ENCODE measurements at regions not wholly inside any gene's neighbourhood (a gene's known extent, or its start where the extent isn't known, plus 50 kb on each side); places are given as distances from the start of the nearest gene placed in this dataset.

DNA sequence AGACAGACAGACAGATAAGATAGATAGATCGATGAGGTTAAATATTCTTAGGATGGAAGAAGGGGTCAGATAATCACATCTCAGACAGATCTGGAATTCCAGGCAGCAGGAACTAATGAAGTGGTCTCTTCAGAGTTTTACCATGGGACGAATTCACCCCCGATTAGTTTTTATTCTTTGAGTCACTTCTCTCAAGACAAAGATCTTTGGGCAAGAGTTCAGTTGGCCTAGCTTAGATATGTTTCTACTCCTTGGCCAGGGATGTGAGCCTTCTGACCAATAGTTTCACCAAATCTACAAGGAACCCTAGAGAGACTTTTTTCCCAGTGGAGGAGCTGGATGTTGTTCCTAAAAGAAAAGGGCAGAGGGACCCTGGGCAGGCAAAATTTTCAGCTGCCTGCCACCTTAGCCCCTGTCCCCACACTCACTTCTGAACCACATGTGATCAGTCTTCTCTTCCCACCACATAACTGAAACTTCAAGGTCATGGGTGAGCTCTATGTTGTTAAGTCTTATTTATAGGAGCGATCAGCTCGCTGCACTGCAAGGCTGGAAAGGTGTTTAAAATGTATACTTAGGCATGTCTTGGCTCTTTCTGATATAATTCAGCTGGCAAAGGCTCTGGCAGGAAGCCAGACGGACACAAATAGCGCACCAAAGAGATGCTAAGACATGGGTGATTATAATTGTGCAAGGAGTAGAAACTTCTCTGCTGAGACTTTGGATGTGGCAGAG, 132.9 kb downstream of the PALM2AKAP2 start:
- no peak for DNase-seq (ENCODE audit: low read depth)

DNA sequence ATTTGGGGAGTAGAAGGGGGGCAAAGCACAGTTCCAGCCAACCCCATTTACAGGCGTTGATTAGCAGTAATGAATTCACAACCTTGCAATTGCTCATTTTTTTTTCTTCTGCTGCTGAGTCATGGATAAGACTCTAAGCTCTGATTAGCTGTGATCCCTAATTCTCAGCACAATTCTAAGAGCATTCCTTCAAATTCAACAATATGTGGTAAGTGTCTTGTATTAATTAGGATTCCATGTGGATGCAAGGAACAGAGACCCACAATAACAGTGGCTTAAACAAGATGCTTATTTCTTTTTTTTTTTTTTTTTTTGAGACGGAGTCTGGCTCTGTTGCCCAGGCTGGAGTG, 133.4 kb downstream of the PALM2AKAP2 start:
- DNase-seq (ENCODE audit: low read depth) = no peak

- no peak for DNase-seq (ENCODE audit: low read depth)
Observed at GRCh38 chr9:109914280-109915027, 134.5 kb downstream of the PALM2AKAP2 start.

DNA sequence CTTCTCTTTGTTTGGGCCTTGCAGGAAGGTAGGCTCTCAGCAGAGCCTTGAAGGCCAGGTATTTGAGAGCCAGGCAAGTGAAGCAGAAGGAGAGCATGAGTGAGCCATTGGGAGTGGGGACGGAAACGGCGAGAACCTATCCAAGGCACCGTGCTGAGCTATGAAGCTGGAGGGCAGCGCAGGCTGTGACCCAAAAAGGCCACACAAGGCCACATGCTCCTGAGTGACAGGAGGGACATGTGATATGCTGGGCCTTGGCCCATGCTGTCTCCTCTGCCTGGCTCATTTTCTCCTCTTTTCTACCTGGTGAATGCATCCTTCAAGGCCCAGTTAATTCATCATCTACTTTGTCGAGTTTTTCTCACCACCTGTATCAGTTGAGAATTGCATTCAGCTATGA, 136.3 kb downstream of the PALM2AKAP2 start:
- no peak for DNase-seq (ENCODE audit: low read depth)

- no peak for DNase-seq (ENCODE audit: low read depth)
Observed at GRCh38 chr9:109918339-109919163, 138.6 kb downstream of the PALM2AKAP2 start.

DNA sequence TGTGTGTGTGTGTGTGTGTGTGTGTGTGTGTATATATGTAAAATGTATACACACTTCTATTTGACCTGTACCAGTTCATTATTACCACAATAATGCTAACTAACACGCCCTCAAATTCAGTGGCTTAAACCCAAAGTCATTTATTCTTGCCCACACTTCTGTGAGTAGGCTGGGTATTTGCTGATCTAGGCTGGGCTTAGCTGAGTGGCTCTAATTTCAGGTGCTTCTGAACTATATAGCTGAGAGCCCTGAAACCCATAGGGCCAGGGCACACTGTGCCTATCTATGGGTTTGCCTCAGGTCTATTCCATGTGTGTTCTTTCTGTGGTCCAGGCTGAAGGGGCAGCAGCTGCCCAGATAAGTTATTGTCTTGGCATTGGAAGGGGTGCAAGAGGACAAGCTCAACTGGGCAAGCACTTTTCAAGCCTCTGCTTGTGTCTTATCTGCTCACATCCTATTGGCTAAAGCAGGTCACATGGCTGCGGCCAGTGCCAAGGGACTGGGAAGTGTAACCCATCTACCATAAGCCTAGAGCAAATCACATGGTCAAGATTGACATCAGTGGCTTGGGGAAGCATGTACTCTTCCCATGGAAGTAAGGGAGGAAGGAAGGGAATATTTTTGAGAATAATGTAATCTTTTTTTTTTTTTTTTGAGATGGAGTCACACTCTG, 139.9 kb downstream of the PALM2AKAP2 start:
- no peak for DNase-seq (ENCODE audit: low read depth)

GRCh38 chr9:109922617-109923470, 142.8 kb downstream of the PALM2AKAP2 start:
- no peak for DNase-seq (ENCODE audit: low read depth)

DNA sequence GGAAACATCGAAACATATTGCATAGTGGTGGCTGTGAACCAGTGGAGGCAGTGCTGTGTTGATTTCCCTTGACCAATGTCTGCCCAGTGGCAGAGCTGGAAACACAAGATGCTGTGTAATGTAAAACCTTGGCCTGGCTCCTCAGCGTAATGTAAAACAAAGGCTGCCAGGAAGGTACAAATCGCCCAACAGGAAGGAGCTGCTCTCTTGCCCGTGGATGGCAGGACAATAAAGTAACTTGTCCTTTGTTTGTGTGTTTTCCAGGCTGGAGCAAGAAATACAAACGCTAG, 143.4 kb downstream of the PALM2AKAP2 start:
- no peak for DNase-seq (ENCODE audit: low read depth)

DNA sequence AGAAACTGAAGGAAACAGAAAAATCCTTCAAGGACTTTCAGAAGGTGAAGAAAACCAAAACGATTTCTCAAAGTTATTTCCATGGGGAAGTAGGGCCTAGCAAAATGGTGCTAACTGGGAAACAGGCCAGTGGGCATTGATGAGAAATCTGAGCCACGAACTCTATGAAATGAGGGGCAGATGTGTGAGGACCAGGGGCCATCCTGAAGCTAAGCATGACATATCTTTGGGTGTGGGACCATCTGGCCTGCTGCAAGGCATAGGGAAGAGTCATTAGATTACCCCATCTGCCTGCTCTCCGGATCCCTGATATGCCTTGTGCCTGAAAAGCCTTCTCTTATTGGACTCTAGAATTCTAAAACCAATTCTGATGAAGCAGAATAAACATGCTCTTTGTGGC, 143.8 kb downstream of the PALM2AKAP2 start:
- no peak for DNase-seq (ENCODE audit: low read depth)

GRCh38 chr9:109925799-109926198, 145.8 kb downstream of the PALM2AKAP2 start:
- no peak for DNase-seq (ENCODE audit: low read depth)

GRCh38 chr9:109926421-109926869, 146.4 kb downstream of the PALM2AKAP2 start:
- DNase-seq (ENCODE audit: low read depth) = no peak

DNA sequence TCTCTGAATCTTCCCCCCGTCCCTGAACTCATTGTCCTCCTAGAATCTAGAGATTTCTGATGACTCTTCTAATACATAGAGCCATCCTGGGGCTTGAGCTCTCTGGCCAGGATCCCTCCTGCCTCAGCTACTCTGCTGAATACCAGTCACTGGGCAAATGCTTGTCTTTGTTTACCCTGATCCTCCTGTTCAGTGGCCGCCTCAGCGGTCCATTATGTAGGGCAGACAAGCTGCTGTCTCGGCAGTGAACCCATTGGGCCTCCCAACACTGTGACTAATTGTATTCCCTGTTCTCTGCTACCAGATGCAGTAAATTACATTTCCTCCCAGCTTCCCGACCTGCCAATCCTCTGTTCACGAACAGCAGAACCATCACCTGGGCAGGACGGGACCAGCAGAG, 151.6 kb downstream of the PALM2AKAP2 start:
- DNase-seq (ENCODE audit: low read depth) = no peak

DNA sequence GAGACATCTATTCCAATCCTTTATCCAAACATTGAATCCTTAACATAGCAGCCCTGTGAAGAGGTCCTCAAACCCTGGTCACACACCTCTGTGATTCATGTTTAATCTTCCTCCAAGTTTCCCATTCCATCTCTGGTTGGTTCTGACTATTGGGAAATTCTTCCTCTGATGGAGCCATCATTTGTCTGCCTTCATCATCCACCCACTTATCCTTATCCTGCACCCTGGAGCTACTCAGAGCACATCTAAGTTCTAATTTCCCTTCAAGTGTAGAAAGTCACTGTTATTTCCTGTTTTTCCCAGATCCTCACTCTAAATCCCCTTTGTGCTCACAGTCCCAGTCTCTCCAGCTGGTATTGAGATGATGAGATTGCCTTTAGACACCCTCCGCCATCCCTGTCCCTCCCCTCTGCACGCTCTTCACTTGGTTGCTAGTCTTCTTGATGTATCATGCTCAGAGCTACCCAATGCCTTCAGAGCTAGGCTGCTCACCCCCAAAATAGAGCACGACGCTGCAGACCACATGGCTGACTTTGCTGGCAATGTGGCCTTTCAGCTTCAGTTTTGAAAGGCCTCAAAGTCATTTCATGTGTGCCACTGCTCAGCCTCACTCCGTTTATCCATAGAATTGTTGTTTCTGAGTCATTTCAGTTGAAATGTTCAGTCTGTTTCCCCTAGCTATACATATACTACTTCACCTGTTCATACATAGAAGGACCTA, 154.3 kb downstream of the PALM2AKAP2 start:
- no peak for DNase-seq (ENCODE audit: low read depth)

DNA sequence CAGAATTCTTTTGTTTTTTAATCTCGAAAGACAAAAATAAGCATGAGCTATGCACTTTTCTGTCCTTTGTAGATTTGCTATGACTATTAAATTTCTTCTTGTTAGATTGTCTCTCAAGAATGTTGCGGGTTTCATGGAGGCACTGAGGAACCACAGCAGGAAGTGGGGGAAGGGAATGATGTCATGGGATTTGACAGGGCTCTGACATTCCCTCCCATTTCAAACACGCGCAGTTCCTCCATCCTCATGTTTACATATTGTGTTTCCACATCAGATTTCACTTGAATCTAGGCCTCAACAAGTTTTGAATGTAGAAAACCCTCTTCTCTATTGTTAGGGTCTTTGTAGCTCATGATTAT, 154.8 kb downstream of the PALM2AKAP2 start:
- DNase-seq (ENCODE audit: low read depth) = no peak

GRCh38 chr9:109935406-109936087, 155.5 kb downstream of the PALM2AKAP2 start:
- no peak for DNase-seq (ENCODE audit: low read depth)

DNA sequence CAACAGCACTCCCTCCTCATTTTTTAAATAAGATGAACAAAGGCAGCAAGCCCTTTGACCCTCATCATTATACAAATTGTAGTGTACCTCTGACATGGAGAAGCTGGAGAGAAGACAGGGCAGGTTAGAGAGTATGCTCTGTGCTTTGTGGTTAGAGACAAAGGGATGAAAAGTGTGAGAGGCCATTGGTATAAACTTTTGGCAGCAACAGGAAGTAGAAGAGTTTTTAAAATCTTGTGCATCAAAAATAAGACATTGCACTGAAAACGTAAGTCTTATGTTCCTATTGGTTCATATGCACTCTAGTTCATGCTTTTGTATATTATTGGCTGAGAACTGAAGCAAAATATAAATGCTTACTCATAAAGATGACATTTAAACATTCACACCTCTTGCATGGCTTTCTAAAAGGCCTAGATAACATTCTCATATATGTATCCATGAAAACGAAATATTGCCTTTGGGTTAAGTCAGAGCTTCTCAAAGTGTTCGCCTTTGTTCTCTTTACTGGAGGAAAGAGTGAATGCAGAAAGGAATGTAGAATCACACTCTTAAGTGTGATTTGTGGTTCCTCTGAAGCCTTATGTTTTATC, 158.0 kb downstream of the PALM2AKAP2 start:
- no peak for DNase-seq (ENCODE audit: low read depth)

DNA sequence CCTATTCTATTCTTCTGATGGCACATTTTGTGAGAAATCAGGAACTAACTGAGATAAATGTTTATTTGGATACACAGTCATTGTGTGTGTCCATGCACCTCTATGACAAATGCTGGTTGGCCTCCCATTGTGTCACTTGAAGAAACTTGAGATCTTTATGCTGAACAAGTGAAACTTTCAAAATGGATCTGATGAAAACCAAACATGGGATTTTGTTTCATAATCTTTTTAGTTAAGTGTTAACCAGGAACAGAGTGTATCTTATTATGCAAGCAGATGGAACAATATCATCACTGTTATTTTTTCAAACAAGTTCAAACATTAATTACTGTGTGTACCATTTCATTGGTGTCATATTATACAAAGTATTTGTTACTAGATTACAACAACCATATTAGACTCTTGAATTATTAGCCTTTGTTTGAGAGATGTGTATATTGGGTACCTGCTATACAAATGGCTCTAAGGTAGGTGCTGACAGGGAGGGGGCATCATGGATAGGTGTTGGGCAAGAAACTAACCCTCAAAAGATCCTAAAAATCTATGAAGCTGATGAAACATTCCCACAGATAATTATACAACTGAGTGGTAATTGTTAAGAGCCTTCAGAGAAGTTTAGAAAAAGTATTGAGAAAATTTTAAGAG, 159.8 kb downstream of the PALM2AKAP2 start:
- DNase-seq (ENCODE audit: low read depth) = no peak

DNA sequence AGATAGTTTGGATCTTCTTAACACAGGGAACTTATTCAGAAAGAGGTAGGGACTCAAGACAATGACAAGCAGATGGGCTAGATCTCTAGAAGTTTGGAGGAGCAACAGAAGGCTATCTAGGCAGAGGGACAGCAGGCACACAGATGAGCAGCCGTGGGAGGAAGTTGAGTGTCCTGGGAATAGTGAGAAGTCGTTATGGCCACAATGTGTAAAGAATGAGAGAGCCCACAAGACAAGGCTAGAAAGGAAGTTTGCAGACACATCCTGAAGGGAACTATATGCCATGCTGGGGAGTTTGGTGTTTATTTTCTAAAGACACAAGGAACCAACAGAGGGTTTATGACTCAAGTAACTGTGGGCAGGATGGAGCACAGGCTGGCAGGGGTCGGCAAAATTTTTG, 160.6 kb downstream of the PALM2AKAP2 start:
- no peak for DNase-seq (ENCODE audit: low read depth)

DNA sequence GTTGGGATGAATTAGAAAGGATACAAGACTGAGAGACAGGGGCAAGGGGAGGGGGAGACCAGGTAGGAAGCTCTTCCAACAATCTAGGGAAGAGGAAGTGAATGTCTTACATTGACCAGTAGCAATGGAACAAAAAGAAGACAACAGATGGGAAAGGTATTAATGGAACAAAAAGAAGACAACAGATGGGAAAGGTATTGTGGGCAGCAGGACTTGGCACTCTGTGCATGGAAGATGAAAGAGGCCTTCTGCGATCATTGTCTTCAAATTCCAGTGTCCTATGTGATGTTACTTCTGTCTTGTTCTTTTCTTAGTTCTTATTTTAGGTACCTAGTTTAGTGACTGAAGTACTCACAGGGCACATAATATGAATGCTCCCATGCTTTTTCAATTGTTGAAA, 161.8 kb downstream of the PALM2AKAP2 start:
- DNase-seq (ENCODE audit: low read depth) = no peak

Data from stimulated activated CD8-positive, alpha-beta memory T cell treated with anti-CD3 and anti-CD28 coated beads, Interleukin-12 subunit alpha, Interleukin-12 subunit beta, amount 100 ng/mL, for 1 hour (primary cell).